Endothelial cell of umbilical vein (primary cell): ENCODE measurements at regions not wholly inside any gene's neighbourhood (a gene's known extent, or its start where the extent isn't known, plus 50 kb on each side); places are given as distances from the start of the nearest gene placed in this dataset.

ENCODE experiments used
- JUN ChIP-seq: IDR thresholded peaks from 2 replicates; pipeline ENCODE4 v1.6.1; 2011; ENCODE audit warnings: borderline replicate concordance, low read depth; ENCODE audit not compliant: insufficient read length, insufficient read depth
- POLR2A ChIP-seq: IDR thresholded peaks from 2 replicates; pipeline ENCODE4 v1.6.1; 2012; ENCODE audit warnings: low read depth, mild to moderate bottlenecking, control low read depth, low read length
- TF ChIP-seq, protein P1 (sequence below), 2 donors: IDR thresholded peaks; 1 replicate in 1 of 2; 2 replicates in 1 of 2; pipeline ENCODE4 v1.5.1; 2011; ENCODE audit warnings: low read length in 2 of 2, mild to moderate bottlenecking in 2 of 2, moderate library complexity in 2 of 2, control low read depth in 1 of 2, inconsistent platforms in 1 of 2, low read depth in 1 of 2; ENCODE audit not compliant: insufficient read depth in 1 of 2; ENCODE audit errors: extremely low read depth in 1 of 2
- TF ChIP-seq, protein P2 (sequence below): IDR thresholded peaks from 2 replicates; pipeline ENCODE4 v1.6.1; 2011; ENCODE audit not compliant: insufficient read depth, insufficient read length

DNA sequence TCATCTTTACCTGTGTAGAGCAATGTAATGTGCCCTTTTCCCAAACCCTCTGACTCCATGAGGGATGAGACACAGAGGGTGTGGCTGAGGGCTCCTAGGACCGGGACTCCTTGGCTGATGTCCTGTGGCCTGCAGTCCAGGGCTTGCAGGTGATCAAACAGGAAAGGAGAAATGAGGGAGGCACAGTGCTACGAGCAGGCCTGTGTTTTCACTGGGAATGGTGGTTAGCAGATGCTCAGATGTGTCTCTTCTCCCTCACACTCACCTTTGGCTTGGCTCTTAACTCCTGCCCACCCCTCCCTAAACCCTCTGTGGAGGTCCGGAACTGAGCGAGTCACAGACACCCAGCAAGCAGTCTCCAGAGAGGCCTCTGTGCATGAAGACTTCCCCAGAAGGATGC is 254.4 kb downstream of the DAD1 start:
- TF ChIP-seq, protein P1, sequence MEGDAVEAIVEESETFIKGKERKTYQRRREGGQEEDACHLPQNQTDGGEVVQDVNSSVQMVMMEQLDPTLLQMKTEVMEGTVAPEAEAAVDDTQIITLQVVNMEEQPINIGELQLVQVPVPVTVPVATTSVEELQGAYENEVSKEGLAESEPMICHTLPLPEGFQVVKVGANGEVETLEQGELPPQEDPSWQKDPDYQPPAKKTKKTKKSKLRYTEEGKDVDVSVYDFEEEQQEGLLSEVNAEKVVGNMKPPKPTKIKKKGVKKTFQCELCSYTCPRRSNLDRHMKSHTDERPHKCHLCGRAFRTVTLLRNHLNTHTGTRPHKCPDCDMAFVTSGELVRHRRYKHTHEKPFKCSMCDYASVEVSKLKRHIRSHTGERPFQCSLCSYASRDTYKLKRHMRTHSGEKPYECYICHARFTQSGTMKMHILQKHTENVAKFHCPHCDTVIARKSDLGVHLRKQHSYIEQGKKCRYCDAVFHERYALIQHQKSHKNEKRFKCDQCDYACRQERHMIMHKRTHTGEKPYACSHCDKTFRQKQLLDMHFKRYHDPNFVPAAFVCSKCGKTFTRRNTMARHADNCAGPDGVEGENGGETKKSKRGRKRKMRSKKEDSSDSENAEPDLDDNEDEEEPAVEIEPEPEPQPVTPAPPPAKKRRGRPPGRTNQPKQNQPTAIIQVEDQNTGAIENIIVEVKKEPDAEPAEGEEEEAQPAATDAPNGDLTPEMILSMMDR (IDR thresholded peaks at IDR 0.05; ENCODE audit: extremely low read depth in 1 of 2, insufficient read depth in 1 of 2, low read depth in 1 of 2, low read length in 2 of 2), result no peak
- TF ChIP-seq POLR2A (no peak), JUN (no peak)
- TF ChIP-seq, protein P2, sequence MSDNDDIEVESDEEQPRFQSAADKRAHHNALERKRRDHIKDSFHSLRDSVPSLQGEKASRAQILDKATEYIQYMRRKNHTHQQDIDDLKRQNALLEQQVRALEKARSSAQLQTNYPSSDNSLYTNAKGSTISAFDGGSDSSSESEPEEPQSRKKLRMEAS, result no peak
